Breast epithelium (tissue), 3 donors: ENCODE measurements at regions not wholly inside any gene's neighbourhood (a gene's known extent, or its start where the extent isn't known, plus 50 kb on each side); places are given as distances from the start of the nearest gene placed in this dataset.

Experiments used
- POLR2A ChIP-seq: fragments of 450-650 bp; IDR thresholded peaks from one replicate; pipeline ENCODE4 v1.6.1; 2016; ENCODE audit warnings: antibody characterized with exemption, mild to moderate bottlenecking, moderate library complexity
- TF ChIP-seq, protein P1 (sequence below), 3 donors: fragments of 450-650 bp; IDR thresholded peaks; one replicate each; pipeline ENCODE4 v1.5.1; 2016 to 2017; ENCODE audit warnings: antibody characterized with exemption in 3 of 3, mild to moderate bottlenecking in 3 of 3, moderate library complexity in 3 of 3

DNA sequence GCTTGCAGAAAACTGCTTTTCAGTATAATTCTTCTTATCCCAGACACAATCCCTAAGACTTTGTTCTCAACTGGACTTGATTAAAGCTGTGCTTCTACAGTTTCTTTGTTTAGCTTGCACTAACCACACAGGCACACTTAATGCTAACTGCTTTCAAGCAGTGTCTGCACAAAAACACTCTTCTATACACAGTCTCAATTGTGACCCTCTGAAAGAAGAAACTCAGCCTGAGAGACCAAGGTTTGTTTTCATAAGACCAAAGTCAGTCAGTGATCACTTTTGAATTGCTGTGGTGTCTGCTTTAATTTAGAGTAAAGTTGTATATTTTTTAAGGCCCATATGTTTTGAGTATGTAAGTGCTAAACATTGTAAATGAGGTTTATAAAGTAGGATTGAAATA is 431.2 kb downstream of the KCTD12 start:
- TF ChIP-seq POLR2A, result no peak
- TF ChIP-seq, protein P1, sequence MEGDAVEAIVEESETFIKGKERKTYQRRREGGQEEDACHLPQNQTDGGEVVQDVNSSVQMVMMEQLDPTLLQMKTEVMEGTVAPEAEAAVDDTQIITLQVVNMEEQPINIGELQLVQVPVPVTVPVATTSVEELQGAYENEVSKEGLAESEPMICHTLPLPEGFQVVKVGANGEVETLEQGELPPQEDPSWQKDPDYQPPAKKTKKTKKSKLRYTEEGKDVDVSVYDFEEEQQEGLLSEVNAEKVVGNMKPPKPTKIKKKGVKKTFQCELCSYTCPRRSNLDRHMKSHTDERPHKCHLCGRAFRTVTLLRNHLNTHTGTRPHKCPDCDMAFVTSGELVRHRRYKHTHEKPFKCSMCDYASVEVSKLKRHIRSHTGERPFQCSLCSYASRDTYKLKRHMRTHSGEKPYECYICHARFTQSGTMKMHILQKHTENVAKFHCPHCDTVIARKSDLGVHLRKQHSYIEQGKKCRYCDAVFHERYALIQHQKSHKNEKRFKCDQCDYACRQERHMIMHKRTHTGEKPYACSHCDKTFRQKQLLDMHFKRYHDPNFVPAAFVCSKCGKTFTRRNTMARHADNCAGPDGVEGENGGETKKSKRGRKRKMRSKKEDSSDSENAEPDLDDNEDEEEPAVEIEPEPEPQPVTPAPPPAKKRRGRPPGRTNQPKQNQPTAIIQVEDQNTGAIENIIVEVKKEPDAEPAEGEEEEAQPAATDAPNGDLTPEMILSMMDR (IDR thresholded peaks at IDR 0.05), result no peak
